Neural progenitor cell (in vitro differentiated cells): ENCODE measurements at regions not wholly inside any gene's neighbourhood (a gene's known extent, or its start where the extent isn't known, plus 50 kb on each side); places are given as distances from the start of the nearest gene placed in this dataset.

Experiments used
- EZH2 ChIP-seq: fragments of 200-600 bp; sonication (generic); IDR thresholded peaks from 2 replicates; pipeline ENCODE4 v1.6.1; 2017; ENCODE audit warnings: antibody characterized with exemption, mild to moderate bottlenecking, moderate library complexity
- EZH2phosphoT487 ChIP-seq: fragments of 200-600 bp; sonication (generic); IDR thresholded peaks from 2 replicates; pipeline ENCODE4 v1.6.1; 2017; ENCODE audit warnings: antibody characterized with exemption
- TF ChIP-seq, protein P1 (sequence below): fragments of 200-600 bp; sonication (generic); IDR thresholded peaks from 2 replicates; pipeline ENCODE4 v1.5.1; 2017; ENCODE audit warnings: antibody characterized with exemption, mild to moderate bottlenecking

GRCh38 chr1:228905701-228906101 lies 170.4 kb downstream of the RHOU start:
- TF ChIP-seq, protein P1, sequence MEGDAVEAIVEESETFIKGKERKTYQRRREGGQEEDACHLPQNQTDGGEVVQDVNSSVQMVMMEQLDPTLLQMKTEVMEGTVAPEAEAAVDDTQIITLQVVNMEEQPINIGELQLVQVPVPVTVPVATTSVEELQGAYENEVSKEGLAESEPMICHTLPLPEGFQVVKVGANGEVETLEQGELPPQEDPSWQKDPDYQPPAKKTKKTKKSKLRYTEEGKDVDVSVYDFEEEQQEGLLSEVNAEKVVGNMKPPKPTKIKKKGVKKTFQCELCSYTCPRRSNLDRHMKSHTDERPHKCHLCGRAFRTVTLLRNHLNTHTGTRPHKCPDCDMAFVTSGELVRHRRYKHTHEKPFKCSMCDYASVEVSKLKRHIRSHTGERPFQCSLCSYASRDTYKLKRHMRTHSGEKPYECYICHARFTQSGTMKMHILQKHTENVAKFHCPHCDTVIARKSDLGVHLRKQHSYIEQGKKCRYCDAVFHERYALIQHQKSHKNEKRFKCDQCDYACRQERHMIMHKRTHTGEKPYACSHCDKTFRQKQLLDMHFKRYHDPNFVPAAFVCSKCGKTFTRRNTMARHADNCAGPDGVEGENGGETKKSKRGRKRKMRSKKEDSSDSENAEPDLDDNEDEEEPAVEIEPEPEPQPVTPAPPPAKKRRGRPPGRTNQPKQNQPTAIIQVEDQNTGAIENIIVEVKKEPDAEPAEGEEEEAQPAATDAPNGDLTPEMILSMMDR: no peak
- TF ChIP-seq EZH2phosphoT487: no peak
- TF ChIP-seq EZH2: no peak
